NCI-H524 (cell line): ENCODE measurements at regions not wholly inside any gene's neighbourhood (a gene's known extent, or its start where the extent isn't known, plus 50 kb on each side); places are given as distances from the start of the nearest gene placed in this dataset.
"Not testable (repeated sequence)": the region's sequence is repeated elsewhere in the genome, so short reads cannot be mapped to it uniquely, and the experiment has no call there.

Source experiments
- DNase-seq, 2 experiments: peaks; one replicate each; lab custom pipeline; 2025; lab: John Stamatoyannopoulos, UW

DNA sequence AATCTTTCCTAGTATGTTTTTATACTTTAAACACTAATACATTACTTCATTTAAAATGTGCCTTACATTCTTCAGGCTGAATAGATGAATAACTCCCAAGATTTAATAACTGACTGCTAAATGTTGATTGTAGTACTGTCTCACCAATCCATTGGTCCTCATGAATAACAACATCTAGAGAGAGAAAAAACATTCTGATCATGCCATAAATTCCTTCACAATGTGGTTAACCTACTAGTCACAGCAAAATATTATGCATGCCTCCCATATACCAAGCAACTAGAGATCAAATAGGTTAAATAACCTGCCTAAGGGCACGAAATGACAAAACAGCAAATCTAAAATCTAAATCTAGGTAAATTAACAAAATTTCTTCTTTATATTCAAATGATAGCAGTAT lies 66.2 kb downstream of the SYT15 start:
- DNase-seq, result not testable (repeated sequence)

DNA sequence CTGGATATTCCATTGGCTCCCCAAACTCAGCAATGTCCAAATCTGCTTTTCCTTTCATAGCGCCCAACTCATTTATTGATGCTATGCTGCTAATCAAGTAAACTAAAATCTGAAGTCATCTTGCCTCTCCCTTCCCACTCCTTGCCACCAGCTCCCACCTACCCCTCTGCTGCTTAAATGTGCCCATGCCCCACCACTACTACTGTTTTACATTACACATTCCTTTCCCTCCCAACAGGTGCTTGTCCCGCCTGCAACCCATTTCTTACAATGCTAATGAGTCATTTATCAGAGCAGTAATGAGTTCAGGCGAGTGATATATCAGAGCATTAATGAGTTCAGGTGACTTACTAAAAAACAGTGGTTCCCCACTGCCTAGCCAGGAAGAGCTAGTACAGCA lies 67.2 kb downstream of the SYT15 start:
- not testable (repeated sequence) for DNase-seq

DNA sequence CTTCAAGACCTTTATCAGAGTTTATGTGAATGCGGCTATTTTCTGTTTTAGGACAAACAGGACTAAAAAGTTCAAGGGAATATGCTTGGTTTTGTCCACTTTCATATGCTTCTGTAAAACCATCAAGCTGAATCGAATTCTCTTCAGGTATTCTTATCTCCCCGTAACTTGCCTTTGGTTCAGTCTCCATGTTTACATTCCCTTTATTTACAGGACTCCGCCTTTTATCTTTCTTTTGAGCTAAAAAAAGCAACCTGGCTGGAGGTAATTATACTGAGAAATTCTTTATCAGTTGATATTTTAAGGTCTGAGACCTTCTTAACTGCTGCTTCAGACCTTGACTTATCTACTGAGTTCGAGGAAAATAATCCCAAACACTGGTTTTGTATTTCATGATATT lies 72.0 kb downstream of the SYT15 start:
- not testable (repeated sequence) for DNase-seq

DNA sequence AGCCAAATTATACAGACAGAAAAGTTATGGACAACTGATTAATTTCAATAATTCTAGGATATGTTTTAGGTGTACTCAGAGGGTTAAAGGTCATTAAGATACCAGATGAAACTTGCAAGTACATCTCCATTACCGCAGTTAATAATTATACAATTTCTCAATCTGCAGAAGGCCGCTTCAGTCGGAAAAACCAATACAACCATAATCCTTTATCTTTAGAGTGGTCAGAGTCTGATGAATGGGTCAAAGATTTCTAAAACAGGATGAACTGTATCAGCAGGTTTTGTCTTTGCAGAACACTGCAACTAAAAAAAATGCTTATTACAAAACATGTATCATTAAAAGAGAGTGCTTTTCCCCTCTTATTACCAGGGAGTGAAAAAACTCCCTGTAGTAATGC lies 78.5 kb downstream of the SYT15 start:
- not testable (repeated sequence) for DNase-seq

DNA sequence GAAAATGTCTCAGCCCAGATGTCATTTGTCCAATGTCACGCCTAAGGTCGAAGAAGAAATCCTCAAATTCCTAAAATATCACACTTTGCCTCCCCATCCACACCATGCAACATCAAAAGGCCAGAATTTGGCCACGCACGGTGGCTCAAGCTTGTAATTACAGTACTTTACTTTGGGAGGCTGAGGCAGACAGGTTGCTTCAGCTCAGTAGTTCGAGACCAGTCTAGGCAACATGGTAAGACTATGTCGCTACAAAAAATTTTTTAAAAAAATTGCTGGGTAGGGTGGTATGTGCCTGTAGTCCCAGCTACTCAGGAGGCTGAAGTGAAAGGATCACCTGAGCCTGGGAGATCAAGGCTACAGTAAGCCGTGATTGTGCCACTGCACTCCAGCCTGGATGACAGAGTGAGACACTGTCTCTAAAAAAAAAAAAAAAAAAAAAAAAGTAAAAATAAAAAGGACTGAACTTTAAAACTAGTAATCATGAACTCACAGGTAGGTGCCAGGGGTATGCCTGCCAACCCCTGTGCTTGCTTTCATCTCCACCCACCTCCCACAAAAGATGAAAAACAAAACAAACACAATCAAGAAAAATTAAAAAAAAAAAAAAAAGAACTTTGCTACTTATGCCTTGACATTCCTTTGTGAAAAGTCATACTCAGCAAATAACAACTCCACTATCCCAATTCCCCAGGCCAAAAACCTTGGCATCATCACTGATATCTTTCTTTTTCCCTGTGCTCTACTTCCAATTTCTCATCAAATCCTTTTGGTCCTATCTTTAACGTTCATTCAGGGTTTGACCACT lies 81.3 kb downstream of the SYT15 start:
- DNase-seq, result not testable (repeated sequence)

DNA sequence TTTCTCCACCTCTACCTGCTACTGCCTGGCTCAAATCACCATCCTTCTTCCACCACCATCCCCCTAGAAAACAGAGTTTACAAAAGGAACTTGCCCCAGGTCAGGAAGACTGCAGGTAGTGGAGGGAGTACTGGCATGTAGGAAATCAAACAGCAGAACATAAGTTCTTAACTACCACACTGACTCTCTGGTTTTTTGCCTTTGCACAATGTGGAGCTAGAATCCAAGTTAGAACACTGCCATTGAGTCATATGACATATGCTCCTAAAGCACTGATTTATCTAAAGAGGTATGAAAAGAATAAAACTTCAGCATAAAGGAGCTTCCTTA lies 81.9 kb downstream of the SYT15 start:
- not testable (repeated sequence) for DNase-seq

DNA sequence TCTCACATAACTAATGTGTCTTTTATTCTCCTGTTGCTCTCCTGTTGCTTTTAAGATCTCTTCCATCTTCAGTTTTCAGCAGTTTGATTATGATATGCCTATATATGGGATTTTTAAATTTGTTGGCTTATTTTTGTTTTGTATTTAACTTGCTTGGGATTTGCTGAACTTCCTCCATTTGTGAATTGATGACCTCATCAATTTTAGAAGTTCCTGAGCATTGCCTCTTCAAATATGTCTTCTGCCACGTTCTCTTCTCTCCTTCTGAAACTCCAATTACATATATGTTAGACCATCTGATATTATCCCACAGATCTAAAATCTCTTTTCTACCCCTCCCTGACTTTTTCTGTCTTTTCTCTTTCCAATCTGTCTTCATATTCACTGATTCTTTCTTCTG lies 86.6 kb downstream of the SYT15 start:
- DNase-seq, result not testable (repeated sequence)

DNA sequence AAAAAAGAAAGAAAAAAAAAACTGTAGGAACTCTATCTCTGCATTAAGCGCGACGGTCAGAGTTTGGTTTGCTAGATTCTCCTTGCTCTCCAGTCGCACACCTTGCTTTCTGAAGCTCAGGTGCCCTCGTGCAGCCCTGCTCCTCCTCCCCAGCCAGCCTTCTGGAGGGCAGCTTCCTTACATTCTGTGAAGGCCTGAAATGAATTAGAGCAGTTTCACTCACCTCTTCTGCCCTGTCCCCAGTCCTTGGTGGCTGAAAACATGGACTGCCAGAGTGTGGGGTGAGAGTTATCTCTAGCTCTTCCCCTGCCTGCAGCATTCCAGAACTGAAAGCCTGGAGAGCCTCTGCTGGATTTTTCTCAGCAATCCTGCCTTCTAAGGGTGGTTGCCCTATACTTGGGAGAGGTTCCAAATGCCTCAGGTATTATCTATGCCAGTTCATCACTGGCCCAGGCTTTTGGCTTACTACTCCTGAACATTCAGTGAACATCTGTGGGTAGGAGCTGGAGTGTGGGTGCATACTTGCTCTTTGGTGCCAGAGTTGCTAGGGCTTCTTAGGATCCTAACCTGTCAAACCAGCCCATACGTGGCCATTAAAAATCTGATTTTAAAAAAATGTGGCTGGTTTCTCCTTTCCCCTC lies 89.5 kb downstream of the SYT15 start:
- not testable (repeated sequence) for DNase-seq

DNA sequence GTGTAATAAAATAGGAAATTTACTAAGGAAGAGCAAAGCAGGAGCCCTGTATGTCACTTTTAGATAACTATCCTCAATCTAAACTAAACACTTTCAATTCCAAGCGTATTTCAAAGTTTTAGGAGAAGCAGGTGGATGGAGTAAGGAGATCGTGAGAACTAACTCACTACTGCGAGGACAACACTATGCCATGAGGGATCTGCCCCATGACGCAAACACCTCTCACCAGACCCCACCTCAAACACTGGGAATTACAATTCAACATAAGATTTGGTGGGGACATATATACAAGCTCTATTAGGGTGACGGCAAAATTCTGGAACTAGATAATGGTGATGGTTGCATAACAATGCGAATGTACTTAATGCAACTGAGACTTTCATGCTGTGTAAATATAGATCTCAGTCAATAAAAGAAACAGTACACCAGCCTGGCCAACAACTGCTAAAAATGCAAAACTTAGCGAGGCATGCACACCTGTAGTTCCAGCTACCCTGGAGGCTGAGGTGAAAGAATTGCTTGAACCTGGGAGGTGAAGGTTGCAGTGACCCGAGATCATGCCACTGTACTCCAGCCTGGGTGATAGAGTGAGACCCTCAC lies 99.0 kb downstream of the SYT15 start:
- DNase-seq, result not testable (repeated sequence)

DNA sequence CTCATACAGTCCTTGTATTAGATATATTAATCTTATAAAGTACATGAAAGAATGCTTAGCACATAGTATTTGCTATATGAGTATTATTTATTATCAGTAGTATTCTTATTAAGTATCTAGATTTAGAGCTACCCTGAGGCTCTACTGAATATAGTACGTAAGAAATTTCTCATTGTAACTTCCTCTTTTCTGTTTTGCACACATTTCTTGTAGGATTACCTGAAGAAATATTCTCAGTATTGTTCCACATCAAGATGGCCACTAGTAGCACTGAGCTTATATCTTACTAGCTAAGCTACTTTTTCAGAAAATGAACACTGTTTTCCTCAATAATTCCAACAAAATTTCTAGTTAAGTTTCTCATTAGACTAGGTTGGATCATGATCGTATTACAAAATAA lies 112.5 kb downstream of the SYT15 start:
- not testable (repeated sequence) for DNase-seq

DNA sequence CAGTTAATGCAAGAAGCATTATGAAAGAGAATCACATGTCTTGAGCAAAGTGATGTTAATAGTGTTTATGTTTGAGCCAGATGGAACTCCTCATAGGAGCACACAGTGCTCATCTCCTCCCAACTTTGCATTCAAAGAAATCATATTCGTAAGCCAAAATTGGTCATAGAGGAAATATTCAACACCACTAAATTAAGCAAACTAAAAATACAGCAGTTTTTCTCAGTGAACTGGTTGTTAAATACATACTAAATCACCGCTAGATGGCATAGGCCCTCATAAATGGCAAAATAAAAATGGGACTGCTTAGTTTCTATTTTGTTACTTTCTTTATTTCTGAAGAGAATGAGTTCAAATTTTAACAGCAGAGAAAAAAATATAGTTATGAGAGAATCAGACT lies 114.3 kb downstream of the SYT15 start:
- not testable (repeated sequence) for DNase-seq

DNA sequence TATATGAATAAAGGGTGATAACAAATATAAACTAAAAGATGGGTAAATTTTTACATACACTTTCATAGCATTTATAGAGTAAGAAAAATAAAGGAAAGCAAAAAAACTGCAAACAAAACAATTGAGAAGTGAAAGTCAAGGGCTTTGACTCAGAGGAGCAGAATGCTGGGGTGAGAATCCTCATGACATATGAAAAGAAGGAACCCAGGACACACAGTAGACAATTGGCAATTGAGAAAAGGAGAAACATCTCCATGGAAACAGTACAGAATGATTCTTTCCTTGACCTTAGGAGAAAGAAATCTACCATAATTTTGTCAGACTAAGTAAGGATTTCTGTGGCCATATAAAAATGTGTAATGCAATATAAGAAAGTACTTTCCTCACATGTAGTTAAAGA lies 138.3 kb downstream of the SYT15 start:
- not testable (repeated sequence) for DNase-seq

DNA sequence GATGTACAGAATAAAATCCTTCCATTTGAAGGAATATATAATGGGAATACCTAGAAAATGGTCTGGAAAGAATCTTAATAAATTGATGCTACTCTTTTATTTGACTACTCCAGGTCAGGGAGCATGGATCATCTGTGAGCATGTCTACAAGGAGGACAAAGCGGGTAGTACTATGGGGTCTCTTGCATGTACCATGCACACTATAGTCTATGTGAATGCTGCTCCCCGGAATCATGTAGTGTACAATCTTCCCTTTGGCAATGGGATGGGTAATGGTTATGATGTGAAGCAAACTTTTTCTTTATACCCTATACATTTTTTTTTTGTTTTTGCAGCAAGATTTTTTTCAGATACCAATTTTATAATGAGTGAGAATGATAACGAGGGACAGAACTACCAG lies 139.1 kb downstream of the SYT15 start:
- DNase-seq, result not testable (repeated sequence)

DNA sequence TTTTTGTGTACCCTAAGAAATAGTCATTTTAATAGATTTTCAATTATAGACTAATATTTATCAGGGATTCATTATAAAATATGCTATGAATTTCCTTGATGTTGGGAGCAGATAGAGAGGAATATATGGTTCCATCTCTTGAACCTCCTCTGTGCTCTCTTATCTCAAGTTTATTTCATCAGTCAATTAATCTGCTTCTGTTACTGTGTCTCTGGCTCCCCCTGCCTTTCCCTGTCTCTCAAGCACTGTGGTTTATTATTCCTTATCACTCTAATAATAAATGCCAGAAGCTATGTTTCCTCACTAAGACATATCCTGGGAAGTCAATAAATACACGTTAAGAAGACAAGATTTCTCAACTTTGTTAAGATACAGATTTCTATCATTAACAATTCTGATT lies 141.5 kb downstream of the SYT15 start:
- DNase-seq, result peak in 1 of 2 experiments; percentile 21

DNA sequence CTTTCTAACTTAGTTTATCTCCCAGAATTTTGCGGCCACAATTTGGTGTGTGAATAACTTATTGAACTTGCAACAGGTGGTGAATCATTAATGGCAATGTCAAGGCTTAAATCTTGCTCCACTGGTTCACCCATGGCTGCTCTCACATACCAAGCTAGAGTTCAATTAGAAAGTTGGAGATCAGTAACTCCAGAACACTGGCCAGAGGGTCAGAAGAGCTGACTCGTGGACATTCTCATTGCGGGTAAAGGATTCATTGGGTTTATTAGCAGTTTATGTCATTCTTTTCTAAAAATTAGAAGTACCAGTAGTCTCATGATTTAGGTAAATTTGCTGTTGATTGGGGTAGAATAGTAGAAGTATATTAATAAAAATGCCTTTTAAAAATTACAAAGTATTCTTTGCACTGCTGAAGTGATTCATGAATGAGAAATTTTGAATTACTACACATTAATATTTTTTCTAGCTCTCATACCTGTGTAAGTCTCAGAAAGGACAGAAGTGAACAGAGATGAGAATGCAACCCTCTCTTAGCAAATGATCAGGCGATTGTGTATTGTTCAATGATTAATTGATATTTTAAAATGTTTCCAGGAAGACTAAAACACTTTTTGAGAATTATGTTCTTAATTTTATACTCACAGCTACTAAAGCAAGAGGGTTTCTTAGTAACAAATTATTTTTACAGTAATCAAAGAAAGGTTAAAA lies 142.0 kb downstream of the SYT15 start:
- not testable (repeated sequence) for DNase-seq

DNA sequence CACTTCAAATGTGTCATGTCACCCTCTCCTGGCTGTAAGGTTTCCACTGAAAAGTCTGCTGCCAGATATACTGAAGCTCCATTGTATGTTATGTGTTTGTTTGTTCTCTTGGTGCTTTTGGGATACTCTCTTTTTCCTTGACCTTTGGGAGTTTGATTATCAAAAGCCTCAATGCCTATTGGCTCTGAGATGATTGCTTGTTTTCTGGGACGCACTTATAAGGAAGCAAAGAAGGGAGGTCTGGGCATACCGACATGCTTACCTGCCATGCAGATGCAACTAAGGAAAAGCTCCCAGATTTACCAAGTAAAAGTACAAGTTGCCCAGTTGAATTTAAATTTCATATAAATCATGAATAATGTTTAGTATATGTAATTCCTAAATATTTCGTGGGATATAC lies 145.3 kb downstream of the SYT15 start:
- DNase-seq, result not testable (repeated sequence)

DNA sequence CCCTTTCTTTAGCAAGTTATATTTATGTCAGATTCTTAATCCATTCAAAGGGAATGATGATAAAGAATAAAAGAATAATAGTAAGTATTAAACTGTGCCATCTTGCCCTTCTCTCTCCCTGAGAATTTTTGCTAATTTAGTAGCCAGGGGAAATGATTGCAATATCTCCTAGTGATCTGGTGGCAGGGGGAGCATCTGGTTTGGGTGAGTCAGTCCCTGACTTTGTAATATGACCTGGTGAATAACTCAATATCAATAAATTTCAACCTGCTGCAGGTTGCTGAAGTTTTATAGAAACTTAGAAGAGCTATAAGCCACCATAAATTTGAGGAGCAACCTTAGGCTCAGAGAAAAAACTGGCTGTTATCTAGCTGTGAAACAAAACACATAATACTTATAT lies 149.4 kb downstream of the SYT15 start:
- not testable (repeated sequence) for DNase-seq

DNA sequence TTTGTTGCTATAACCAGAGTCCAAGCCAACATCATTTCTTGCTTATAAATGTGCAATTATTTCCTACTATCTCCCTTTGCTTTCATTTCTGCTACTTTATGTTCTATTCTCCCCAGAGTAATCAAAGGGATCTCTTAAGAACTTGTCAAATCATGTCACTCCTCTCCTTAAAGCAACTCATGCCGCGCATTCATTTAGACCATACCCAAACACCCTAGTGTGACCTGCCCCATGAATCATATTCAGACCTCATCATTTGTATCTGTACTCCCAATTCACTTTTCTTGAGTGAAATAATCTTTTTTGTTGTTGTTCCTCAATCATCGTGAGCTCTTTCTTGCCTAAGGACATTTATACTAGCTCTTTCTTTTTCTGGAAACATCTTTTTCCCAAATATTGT lies 151.8 kb downstream of the SYT15 start:
- not testable (repeated sequence) for DNase-seq

DNA sequence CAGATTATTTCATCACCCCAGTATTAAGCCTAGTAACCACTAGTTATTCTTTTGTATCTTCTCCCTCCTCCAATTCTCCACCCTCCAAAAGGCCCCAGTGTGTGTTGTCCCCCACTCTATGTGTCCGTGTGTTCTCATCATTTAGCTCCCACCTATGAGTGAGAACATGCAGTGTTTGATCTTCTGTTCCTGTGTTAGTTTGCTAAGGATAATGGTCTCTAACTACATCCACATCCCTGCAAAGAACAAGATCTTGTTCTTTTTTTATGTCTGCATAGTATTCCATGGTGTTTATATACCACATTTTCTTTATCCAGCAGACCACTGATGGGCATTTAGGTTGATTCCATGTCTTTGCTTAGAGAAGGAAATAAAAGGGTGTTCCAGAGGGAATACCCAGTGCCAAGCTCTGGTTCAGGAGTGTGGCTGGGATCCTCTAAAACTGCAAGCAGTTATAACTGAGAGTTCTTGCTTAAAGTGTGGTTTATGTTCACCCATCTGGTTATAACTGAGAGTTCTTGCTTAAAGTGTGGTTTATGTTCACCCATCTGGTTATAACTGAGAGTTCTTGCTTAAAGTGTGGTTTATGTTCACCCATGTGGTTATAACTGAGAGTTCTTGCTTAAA lies 154.8 kb downstream of the SYT15 start:
- not testable (repeated sequence) for DNase-seq

DNA sequence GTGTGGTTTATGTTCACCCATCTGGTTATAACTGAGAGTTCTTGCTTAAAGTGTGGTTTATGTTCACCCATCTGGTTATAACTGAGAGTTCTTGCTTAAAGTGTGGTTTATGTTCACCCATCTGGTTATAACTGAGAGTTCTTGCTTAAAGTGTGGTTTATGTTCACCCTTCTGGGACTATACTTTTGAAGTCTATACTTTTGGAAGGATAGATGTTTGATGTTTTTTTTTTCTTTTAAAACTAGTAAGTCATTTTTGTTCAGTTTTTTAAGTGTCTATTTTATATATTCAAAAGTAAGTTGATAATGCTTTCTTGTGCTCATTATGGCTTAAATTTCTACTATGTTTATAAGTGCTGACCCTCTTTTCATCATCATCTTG lies 155.3 kb downstream of the SYT15 start:
- DNase-seq, result not testable (repeated sequence)

DNA sequence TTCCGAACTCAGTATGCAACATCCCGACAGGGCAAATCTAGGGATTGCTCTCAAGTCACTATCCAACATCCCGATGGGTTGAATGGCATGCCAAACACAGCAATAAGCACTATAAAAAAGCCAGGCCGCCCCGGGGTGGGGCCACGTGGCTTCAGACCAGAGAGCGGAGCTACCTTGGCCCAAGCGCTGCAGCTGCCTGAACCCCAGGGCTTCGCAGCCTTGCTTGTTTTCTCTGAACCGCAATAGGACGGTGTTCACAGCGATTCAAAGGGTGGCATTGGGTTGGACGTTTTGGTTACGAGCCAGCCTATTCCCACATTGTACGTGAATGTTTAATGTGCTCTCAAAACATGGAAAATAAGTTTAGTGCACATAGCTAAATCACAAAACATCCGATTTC lies 161.0 kb downstream of the SYT15 start:
- not testable (repeated sequence) for DNase-seq

DNA sequence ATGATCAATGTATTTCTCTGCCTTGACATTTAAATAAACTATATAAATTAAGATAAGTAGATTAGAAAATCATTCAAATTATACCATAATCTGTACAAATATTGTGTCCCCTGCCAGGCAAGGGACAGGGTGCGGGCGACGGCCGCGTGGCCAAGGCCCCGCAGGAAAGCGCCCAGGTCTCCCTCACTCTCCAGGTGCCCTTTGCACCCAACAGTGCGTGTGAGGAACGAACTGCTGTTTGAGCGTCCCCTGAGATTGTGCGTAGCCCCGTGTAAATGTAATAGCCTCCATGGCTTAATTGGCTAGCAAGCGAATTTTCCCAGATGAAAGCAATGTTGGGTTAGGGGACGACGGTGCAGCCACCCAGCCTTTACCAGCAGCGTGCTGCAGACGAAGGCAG lies 161.4 kb downstream of the SYT15 start:
- DNase-seq, result not testable (repeated sequence)
